Caco-2 (cell line): ENCODE measurements at regions not wholly inside any gene's neighbourhood (a gene's known extent, or its start where the extent isn't known, plus 50 kb on each side); places are given as distances from the start of the nearest gene placed in this dataset.

Source experiments
- BruUV-seq: library from RNA; stranded (reverse); fragments of 400-500 nt; replicated peaks from 2 replicates; lab custom pipeline; 2021; lab: Mats Ljungman, UMichigan
- CTCF ChIA-PET: fragments of 300-600 bp; sonication (Branson Sonifier 250); formaldehyde crosslinking; loops from one replicate; lab custom pipeline; 2022; ENCODE audit warnings: antibody characterized with exemption; lab: Charles Lee
- POLR2A ChIA-PET: fragments of 300-600 bp; sonication (Branson Sonifier 250); formaldehyde crosslinking; loops from one replicate; lab custom pipeline; 2022; ENCODE audit warnings: antibody characterized with exemption; lab: Charles Lee
- DNase-seq, 2 experiments: peaks; one replicate each; pipeline versions ENCODE4 v3.0.0 to v3.0.0-alpha.2; 2020 to 2022
- H3K27me3 ChIP-seq: replicated peaks from 2 replicates; pipeline ENCODE4 v1.6.0; 2011; ENCODE audit warnings: low read length; ENCODE audit not compliant: control insufficient read depth, insufficient read depth
- H3K36me3 ChIP-seq: 2 replicates; pipeline ENCODE4 v1.5.1; 2011; ENCODE audit warnings: low read length; ENCODE audit not compliant: control insufficient read depth, insufficient read depth
- H3K4me1 ChIP-seq: fragments of 250-450 bp; sonication (Bioruptor Pico); 2 replicates; pipeline ENCODE4 v1.5.1; 2020; ENCODE audit warnings: mild to moderate bottlenecking
- H3K4me3 ChIP-seq: 2 replicates; pipeline ENCODE4 v1.5.1; 2011; ENCODE audit warnings: low read depth, mild to moderate bottlenecking, control low read depth, low read length
- H3K9me3 ChIP-seq: fragments of 250-450 bp; sonication (Bioruptor Pico); 2 replicates; pipeline ENCODE4 v1.5.1; 2020; ENCODE audit warnings: mild to moderate bottlenecking, moderate library complexity
- H3K27ac Mint-ChIP-seq: one replicate; pipeline ENCODE4 v1.8.0; 2022; ENCODE audit warnings: mixed read lengths; ENCODE audit not compliant: unreplicated experiment
- H3K27me3 Mint-ChIP-seq: one replicate; pipeline ENCODE4 v1.8.0; 2022; ENCODE audit warnings: mixed read lengths; ENCODE audit not compliant: insufficient read depth, unreplicated experiment
- H3K36me3 Mint-ChIP-seq: one replicate; pipeline ENCODE4 v1.8.0; 2022; ENCODE audit warnings: mild to moderate bottlenecking, mixed read lengths; ENCODE audit not compliant: insufficient read depth, unreplicated experiment
- H3K4me1 Mint-ChIP-seq: one replicate; pipeline ENCODE4 v1.8.0; 2022; ENCODE audit warnings: low read depth, mixed read lengths; ENCODE audit not compliant: unreplicated experiment
- H3K4me3 Mint-ChIP-seq: one replicate; pipeline ENCODE4 v1.8.0; 2022; ENCODE audit warnings: mild to moderate bottlenecking, moderate library complexity, mixed read lengths; ENCODE audit not compliant: unreplicated experiment
- H3K9me3 Mint-ChIP-seq: one replicate; pipeline ENCODE4 v1.8.0; 2022; ENCODE audit warnings: mixed read lengths; ENCODE audit not compliant: unreplicated experiment
- intact Hi-C: fragments of 100-400 bp; cut with micrococcal nuclease; formaldehyde crosslinking; loops from one replicate; pipeline ENCODE4 v1.10.0; 2022; ENCODE audit not compliant: unreplicated experiment
- TF ChIP-seq, protein P1 (sequence below), 2 experiments: fragments of 200-600 bp in 1 of 2; IDR thresholded peaks; 1 replicate in 1 of 2; 2 replicates in 1 of 2; pipeline versions ENCODE4 v1.5.1 to v1.8.0; 2011 to 2022; ENCODE audit warnings: antibody characterized with exemption in 1 of 2, control low read depth in 1 of 2, inconsistent platforms in 1 of 2, low read depth in 1 of 2, low read length in 1 of 2, mild to moderate bottlenecking in 1 of 2, moderate library complexity in 1 of 2; ENCODE audit not compliant: insufficient read depth in 1 of 2, severe bottlenecking in 1 of 2, unreplicated experiment in 1 of 2

GRCh38 chr6:86536121-86536520 is 401.2 kb upstream of the HTR1E start:
- TF ChIP-seq, protein P1, sequence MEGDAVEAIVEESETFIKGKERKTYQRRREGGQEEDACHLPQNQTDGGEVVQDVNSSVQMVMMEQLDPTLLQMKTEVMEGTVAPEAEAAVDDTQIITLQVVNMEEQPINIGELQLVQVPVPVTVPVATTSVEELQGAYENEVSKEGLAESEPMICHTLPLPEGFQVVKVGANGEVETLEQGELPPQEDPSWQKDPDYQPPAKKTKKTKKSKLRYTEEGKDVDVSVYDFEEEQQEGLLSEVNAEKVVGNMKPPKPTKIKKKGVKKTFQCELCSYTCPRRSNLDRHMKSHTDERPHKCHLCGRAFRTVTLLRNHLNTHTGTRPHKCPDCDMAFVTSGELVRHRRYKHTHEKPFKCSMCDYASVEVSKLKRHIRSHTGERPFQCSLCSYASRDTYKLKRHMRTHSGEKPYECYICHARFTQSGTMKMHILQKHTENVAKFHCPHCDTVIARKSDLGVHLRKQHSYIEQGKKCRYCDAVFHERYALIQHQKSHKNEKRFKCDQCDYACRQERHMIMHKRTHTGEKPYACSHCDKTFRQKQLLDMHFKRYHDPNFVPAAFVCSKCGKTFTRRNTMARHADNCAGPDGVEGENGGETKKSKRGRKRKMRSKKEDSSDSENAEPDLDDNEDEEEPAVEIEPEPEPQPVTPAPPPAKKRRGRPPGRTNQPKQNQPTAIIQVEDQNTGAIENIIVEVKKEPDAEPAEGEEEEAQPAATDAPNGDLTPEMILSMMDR (IDR thresholded peaks at IDR 0.05; ENCODE audit: insufficient read depth in 1 of 2, low read depth in 1 of 2, low read length in 1 of 2, severe bottlenecking in 1 of 2, unreplicated experiment in 1 of 2): no peak
- no peak overlapping the region for H3K4me3 ChIP-seq
- H3K9me3 ChIP-seq: no peaks in the 10 kb centered on the region
- no peaks in the 10 kb centered on the region for H3K4me1 ChIP-seq
- BruUV-seq: no TSS peak
- ChIA-PET CTCF (no interaction called here), POLR2A (no interaction called here)
- H3K36me3 ChIP-seq: no peaks in the 10 kb centered on the region
- no peak for DNase-seq
- intact Hi-C loops: no loop called here
- H3K27ac Mint-ChIP-seq: no peak overlapping the region
- no peaks in the 10 kb centered on the region for H3K4me1 Mint-ChIP-seq
- H3K27me3 Mint-ChIP-seq: no peaks in the 10 kb centered on the region
- H3K9me3 Mint-ChIP-seq: peaks cover 10% of the 10 kb centered on the region
- H3K27me3 ChIP-seq: no peaks in the 10 kb centered on the region
- H3K4me3 Mint-ChIP-seq: no peak overlapping the region
- no peaks in the 10 kb centered on the region for H3K36me3 Mint-ChIP-seq

DNA sequence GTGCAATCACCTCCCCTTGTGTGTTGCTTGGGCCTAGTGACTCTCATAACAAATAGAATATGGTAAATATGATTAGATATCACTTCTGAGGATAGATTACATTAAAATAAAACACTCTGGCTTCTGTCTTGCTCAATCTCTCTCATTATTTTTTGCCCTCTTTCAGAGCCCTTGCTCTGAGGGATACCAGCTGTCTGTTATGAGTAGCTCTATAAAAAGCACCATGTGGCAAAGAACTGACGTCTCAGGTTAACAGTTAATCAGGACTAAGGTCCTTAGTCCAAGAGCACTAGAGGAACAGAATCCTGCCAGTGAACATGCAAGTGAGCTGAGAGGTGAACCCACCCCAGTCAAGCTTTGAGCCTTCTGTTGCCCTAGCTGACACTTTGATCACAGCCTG is 402.2 kb upstream of the HTR1E start:
- DNase-seq: no peak
- H3K4me3 Mint-ChIP-seq: no peak overlapping the region
- Histone ChIP-seq H3K36me3 (no peaks in the 10 kb centered on the region), H3K4me1 (no peaks in the 10 kb centered on the region), H3K27me3 (no peaks in the 10 kb centered on the region), H3K4me3 (no peak overlapping the region), H3K9me3 (no peaks in the 10 kb centered on the region)
- TF ChIP-seq, protein P1 (IDR thresholded peaks at IDR 0.05; ENCODE audit: insufficient read depth in 1 of 2, low read depth in 1 of 2, low read length in 1 of 2, severe bottlenecking in 1 of 2, unreplicated experiment in 1 of 2): no peak
- H3K27me3 Mint-ChIP-seq: no peaks in the 10 kb centered on the region
- no peaks in the 10 kb centered on the region for H3K36me3 Mint-ChIP-seq
- intact Hi-C loops: no loop called here
- CTCF ChIA-PET: no interaction called here
- POLR2A ChIA-PET: no interaction called here
- no TSS peak for BruUV-seq
- H3K9me3 Mint-ChIP-seq: peaks cover 2% of the 10 kb centered on the region
- no peak overlapping the region for H3K27ac Mint-ChIP-seq
- H3K4me1 Mint-ChIP-seq: no peaks in the 10 kb centered on the region

- BruUV-seq: no TSS peak
- H3K4me1 ChIP-seq: no peaks in the 10 kb centered on the region
- H3K9me3 ChIP-seq: peaks cover 5% of the 10 kb centered on the region; the same call in 1 of the 2 replicates
- no peaks in the 10 kb centered on the region for H3K36me3 ChIP-seq
- no peak overlapping the region for H3K4me3 ChIP-seq
- POLR2A ChIA-PET: no interaction called here
- Mint-ChIP-seq H3K4me1 (no peaks in the 10 kb centered on the region), H3K27ac (no peak overlapping the region), H3K4me3 (no peak overlapping the region), H3K36me3 (no peaks in the 10 kb centered on the region), H3K9me3 (peaks cover 4% of the 10 kb centered on the region), H3K27me3 (no peaks in the 10 kb centered on the region)
- no peaks in the 10 kb centered on the region for H3K27me3 ChIP-seq
- no peak for DNase-seq
- TF ChIP-seq, protein P1 (IDR thresholded peaks at IDR 0.05; ENCODE audit: insufficient read depth in 1 of 2, low read depth in 1 of 2, low read length in 1 of 2, severe bottlenecking in 1 of 2, unreplicated experiment in 1 of 2): no peak
- intact Hi-C loops: no loop called here
- CTCF ChIA-PET: no interaction called here
These were observed 407.7 kb upstream of the HTR1E start for GRCh38 chr6:86529635-86530034.
